Panc1 (cell line): ENCODE measurements at regions not wholly inside any gene's neighbourhood (a gene's known extent, or its start where the extent isn't known, plus 50 kb on each side); places are given as distances from the start of the nearest gene placed in this dataset.

Source experiments
- ATAC-seq: fragments of 200-7000 bp; cut with Tn5 transposase; 2 replicates; pipeline ENCODE4 v1.9.1; 2020; ENCODE audit warnings: mild to moderate bottlenecking, moderate library complexity
- BruUV-seq: library from RNA; stranded (reverse); fragments of 400-500 nt; replicated peaks from 2 replicates; lab custom pipeline; 2021; lab: Mats Ljungman, UMichigan
- CTCF ChIA-PET: fragments of 300-600 bp; sonication (Branson Sonifier 250); formaldehyde crosslinking; loops from one replicate; lab custom pipeline; 2022; ENCODE audit warnings: antibody characterized with exemption; lab: Charles Lee
- POLR2A ChIA-PET: fragments of 300-600 bp; sonication (Branson Sonifier 250); formaldehyde crosslinking; loops from one replicate; lab custom pipeline; 2022; ENCODE audit warnings: antibody characterized with exemption; lab: Charles Lee
- DNase-seq: peaks from one replicate; pipeline ENCODE4 v3.0.0-alpha.2; 2010; ENCODE audit warnings: low read depth, low spot score
- H3K27ac ChIP-seq: 2 replicates; pipeline ENCODE4 v1.5.1; 2011; ENCODE audit warnings: mild to moderate bottlenecking, low read length, inconsistent platforms
- H3K27me3 ChIP-seq: fragments of 200-500 bp; sonication (Bioruptor generic); 2 replicates; pipeline ENCODE4 v1.6.0; 2014; ENCODE audit warnings: low read length, inconsistent platforms; ENCODE audit not compliant: control insufficient read depth, insufficient read depth
- H3K36me3 ChIP-seq: fragments of 200-500 bp; sonication (Bioruptor generic); 2 replicates; pipeline ENCODE4 v1.5.1; 2014; ENCODE audit warnings: inconsistent platforms, mild to moderate bottlenecking, low read length, moderate library complexity; ENCODE audit not compliant: control insufficient read depth, insufficient read depth
- H3K4me1 ChIP-seq: 2 replicates; pipeline ENCODE4 v1.5.1; 2011; ENCODE audit warnings: inconsistent platforms, mild to moderate bottlenecking, low read length, moderate library complexity; ENCODE audit not compliant: control insufficient read depth, insufficient read depth
- H3K4me3 ChIP-seq, 2 experiments: 2 replicates each; pipeline ENCODE4 v1.5.1; 2011 to 2012; ENCODE audit warnings: low read depth in 2 of 2, low read length in 2 of 2, mild to moderate bottlenecking in 2 of 2, inconsistent platforms in 1 of 2, moderate library complexity in 1 of 2
- H3K9me3 ChIP-seq: fragments of 200-500 bp; sonication (Bioruptor generic); 2 replicates; pipeline ENCODE4 v1.5.1; 2014; ENCODE audit warnings: low read depth, mild to moderate bottlenecking, inconsistent platforms, low read length, moderate library complexity; ENCODE audit not compliant: control insufficient read depth, insufficient read depth
- CTCF ChIP-seq: fragments of 450-650 bp; IDR thresholded peaks from 2 replicates; pipeline ENCODE4 v1.5.1; 2017; ENCODE audit warnings: mild to moderate bottlenecking
- POLR2AphosphoS5 ChIP-seq: IDR thresholded peaks from 2 replicates; pipeline ENCODE4 v1.6.1; 2012; ENCODE audit warnings: mild to moderate bottlenecking, low read depth, low read length, moderate library complexity
- REST ChIP-seq, 2 experiments: IDR thresholded peaks; 2 replicates each; pipeline ENCODE4 v1.6.1; 2011 to 2012; ENCODE audit warnings: low read depth in 2 of 2, control low read depth in 1 of 2, low read length in 1 of 2, mild to moderate bottlenecking in 1 of 2, moderate library complexity in 1 of 2; ENCODE audit not compliant: insufficient read depth in 1 of 2
- SIN3A ChIP-seq: IDR thresholded peaks from 2 replicates; pipeline ENCODE4 v1.6.1; 2012; ENCODE audit warnings: low read depth, mild to moderate bottlenecking, low read length, moderate library complexity, borderline replicate concordance; ENCODE audit not compliant: insufficient read depth
- TCF7L2 ChIP-seq: IDR thresholded peaks from 2 replicates; pipeline ENCODE4 v1.6.1; 2011; ENCODE audit warnings: mild to moderate bottlenecking, low read depth, low read length, inconsistent platforms
- in situ Hi-C: cut with HindIII; loops from 2 replicates; pipeline ENCODE4 v1.10.0; 2016; ENCODE audit warnings: low sequenced_read_pairs, low pct_unique_long_range_greater_than_20kb
- intact Hi-C: fragments of 100-400 bp; cut with micrococcal nuclease; formaldehyde crosslinking; loops from one replicate; pipeline ENCODE4 v1.10.0; 2022; ENCODE audit not compliant: unreplicated experiment

- DNase-seq (no peak), ATAC-seq (no peak)
- in situ Hi-C loops (no loop called here), intact Hi-C loops (no loop called here)
- Histone ChIP-seq H3K9me3 (no peaks in the 10 kb centered on the region), H3K27ac (no peak overlapping the region), H3K36me3 (no peaks in the 10 kb centered on the region), H3K4me3 (no peak overlapping the region), H3K4me1 (no peaks in the 10 kb centered on the region), H3K27me3 (no peaks in the 10 kb centered on the region)
- ChIA-PET CTCF (no interaction called here), POLR2A (no interaction called here)
- no TSS peak for BruUV-seq
- TF ChIP-seq REST (IDR thresholded peaks at IDR 0.05; ENCODE audit: insufficient read depth in 1 of 2, low read depth in 2 of 2, low read length in 1 of 2), result no peak
- TF ChIP-seq TCF7L2, result no peak
- TF ChIP-seq POLR2AphosphoS5, result no peak
- no peak for TF ChIP-seq CTCF
- no peak for TF ChIP-seq SIN3A
Measured at GRCh38 chr3:78077842-78078241, 1037.9 kb downstream of the ROBO2 start.

GRCh38 chr3:78079514-78079913 lies 1039.6 kb downstream of the ROBO2 start:
- Histone ChIP-seq H3K27me3 (no peaks in the 10 kb centered on the region), H3K36me3 (no peaks in the 10 kb centered on the region), H3K4me3 (no peak overlapping the region), H3K27ac (no peak overlapping the region), H3K9me3 (no peaks in the 10 kb centered on the region), H3K4me1 (no peaks in the 10 kb centered on the region)
- no TSS peak for BruUV-seq
- TF ChIP-seq POLR2AphosphoS5 (no peak), SIN3A (no peak), CTCF (no peak), TCF7L2 (no peak), REST (IDR thresholded peaks at IDR 0.05; ENCODE audit: insufficient read depth in 1 of 2, low read depth in 2 of 2, low read length in 1 of 2) (no peak)
- intact Hi-C loops, result no loop called here
- in situ Hi-C loops, result no loop called here
- POLR2A ChIA-PET, result no interaction called here
- ATAC-seq, result no peak
- no peak for DNase-seq
- CTCF ChIA-PET, result no interaction called here
